T-helper 17 cell (primary cell): ENCODE measurements at regions not wholly inside any gene's neighbourhood (a gene's known extent, or its start where the extent isn't known, plus 50 kb on each side); places are given as distances from the start of the nearest gene placed in this dataset.

Source experiments
- ATAC-seq: fragments of 150-1000 bp; cut with Tn5 transposase; 2 replicates; pipeline ENCODE4 v1.10.0; 2021; ENCODE audit warnings: mild to moderate bottlenecking, moderate library complexity
- DNase-seq, 3 donors: peaks; one replicate each; pipeline versions ENCODE4 v3.0.0 to v3.0.0-alpha.2; 2020 to 2021
- H3K9me3 ChIP-seq: one replicate; pipeline ENCODE4 v1.7.0; 2013; ENCODE audit warnings: low read length, mild to moderate bottlenecking; ENCODE audit not compliant: control insufficient read depth, poor library complexity, severe bottlenecking
- H3K27ac Mint-ChIP-seq: one replicate; pipeline ENCODE4 v1.8.0; 2022; ENCODE audit warnings: mild to moderate bottlenecking, moderate library complexity, mixed read lengths
- H3K27me3 Mint-ChIP-seq: one replicate; pipeline ENCODE4 v1.8.0; 2022; ENCODE audit warnings: mixed read lengths
- H3K36me3 Mint-ChIP-seq: one replicate; pipeline ENCODE4 v1.8.0; 2022; ENCODE audit warnings: low read depth, mixed read lengths
- H3K4me1 Mint-ChIP-seq: one replicate; pipeline ENCODE4 v1.8.0; 2022; ENCODE audit warnings: mild to moderate bottlenecking, mixed read lengths
- H3K4me3 Mint-ChIP-seq: one replicate; pipeline ENCODE4 v1.8.0; 2022; ENCODE audit warnings: mild to moderate bottlenecking, moderate library complexity, mixed read lengths

GRCh38 chr14:85087201-85087600 is 442.7 kb upstream of the FLRT2 start:
- H3K27me3 Mint-ChIP-seq, result no peaks in the 10 kb centered on the region
- H3K36me3 Mint-ChIP-seq, result no peaks in the 10 kb centered on the region
- no peak overlapping the region for H3K4me3 Mint-ChIP-seq
- H3K27ac Mint-ChIP-seq, result no peak overlapping the region
- H3K4me1 Mint-ChIP-seq, result no peaks in the 10 kb centered on the region
- H3K9me3 ChIP-seq, result peaks cover 3% of the 10 kb centered on the region
- no peak for DNase-seq
- no peak for ATAC-seq

GRCh38 chr14:85088192-85088591 is 441.8 kb upstream of the FLRT2 start:
- Mint-ChIP-seq H3K27ac (no peak overlapping the region), H3K27me3 (no peaks in the 10 kb centered on the region), H3K36me3 (no peaks in the 10 kb centered on the region), H3K4me3 (no peak overlapping the region), H3K4me1 (no peaks in the 10 kb centered on the region)
- DNase-seq (no peak), ATAC-seq (no peak)
- peaks cover 3% of the 10 kb centered on the region for H3K9me3 ChIP-seq

GRCh38 chr14:85090681-85091080 is 439.3 kb upstream of the FLRT2 start:
- Mint-ChIP-seq H3K4me3 (no peak overlapping the region), H3K27me3 (no peaks in the 10 kb centered on the region), H3K4me1 (no peaks in the 10 kb centered on the region), H3K36me3 (no peaks in the 10 kb centered on the region), H3K27ac (no peak overlapping the region)
- ATAC-seq (no peak), DNase-seq (no peak)
- peaks cover 3% of the 10 kb centered on the region for H3K9me3 ChIP-seq

- H3K27me3 Mint-ChIP-seq, result no peaks in the 10 kb centered on the region
- DNase-seq (no peak), ATAC-seq (no peak)
- no peaks in the 10 kb centered on the region for H3K9me3 ChIP-seq
- H3K4me1 Mint-ChIP-seq, result no peaks in the 10 kb centered on the region
- H3K36me3 Mint-ChIP-seq, result no peaks in the 10 kb centered on the region
- H3K4me3 Mint-ChIP-seq, result no peak overlapping the region
- no peak overlapping the region for H3K27ac Mint-ChIP-seq
Observed at GRCh38 chr14:85093631-85094330, 436.2 kb upstream of the FLRT2 start.

GRCh38 chr14:85102591-85102990 is 427.4 kb upstream of the FLRT2 start:
- H3K9me3 ChIP-seq, result no peaks in the 10 kb centered on the region
- no peaks in the 10 kb centered on the region for H3K27me3 Mint-ChIP-seq
- no peak for DNase-seq
- no peaks in the 10 kb centered on the region for H3K36me3 Mint-ChIP-seq
- ATAC-seq, result no peak
- H3K4me1 Mint-ChIP-seq, result no peaks in the 10 kb centered on the region
- no peak overlapping the region for H3K4me3 Mint-ChIP-seq
- no peak overlapping the region for H3K27ac Mint-ChIP-seq

- H3K4me3 Mint-ChIP-seq, result no peak overlapping the region
- H3K27ac Mint-ChIP-seq, result no peak overlapping the region
- H3K9me3 ChIP-seq, result no peaks in the 10 kb centered on the region
- ATAC-seq, result no peak
- H3K36me3 Mint-ChIP-seq, result no peaks in the 10 kb centered on the region
- no peaks in the 10 kb centered on the region for H3K27me3 Mint-ChIP-seq
- no peak for DNase-seq
- H3K4me1 Mint-ChIP-seq, result no peaks in the 10 kb centered on the region
Observed at GRCh38 chr14:85106506-85106905, 423.4 kb upstream of the FLRT2 start.

GRCh38 chr14:85112762-85113161 is 417.2 kb upstream of the FLRT2 start:
- H3K27ac Mint-ChIP-seq, result no peak overlapping the region
- H3K27me3 Mint-ChIP-seq, result no peaks in the 10 kb centered on the region
- no peak for ATAC-seq

GRCh38 chr14:85115921-85116320 is 414.0 kb upstream of the FLRT2 start:
- Mint-ChIP-seq H3K27me3 (no peaks in the 10 kb centered on the region), H3K36me3 (no peaks in the 10 kb centered on the region), H3K4me3 (no peak overlapping the region), H3K4me1 (no peaks in the 10 kb centered on the region), H3K27ac (no peak overlapping the region)
- no peaks in the 10 kb centered on the region for H3K9me3 ChIP-seq
- DNase-seq (no peak), ATAC-seq (no peak)

More at GRCh38 chr14:85112762-85113161, 417.2 kb upstream of the FLRT2 start:
- no peak for DNase-seq
- Mint-ChIP-seq H3K4me1 (no peaks in the 10 kb centered on the region), H3K36me3 (no peaks in the 10 kb centered on the region), H3K4me3 (no peak overlapping the region)
- H3K9me3 ChIP-seq, result no peaks in the 10 kb centered on the region

GRCh38 chr14:85118274-85118673 is 411.7 kb upstream of the FLRT2 start:
- no peaks in the 10 kb centered on the region for H3K9me3 ChIP-seq
- ATAC-seq (no peak), DNase-seq (no peak)
- no peak overlapping the region for H3K27ac Mint-ChIP-seq
- H3K4me3 Mint-ChIP-seq, result no peak overlapping the region
- no peaks in the 10 kb centered on the region for H3K27me3 Mint-ChIP-seq
- H3K4me1 Mint-ChIP-seq, result no peaks in the 10 kb centered on the region
- H3K36me3 Mint-ChIP-seq, result no peaks in the 10 kb centered on the region

- H3K36me3 Mint-ChIP-seq, result no peaks in the 10 kb centered on the region
- ATAC-seq, result no peak
- H3K4me1 Mint-ChIP-seq, result no peaks in the 10 kb centered on the region
- no peak for DNase-seq
- H3K9me3 ChIP-seq, result no peaks in the 10 kb centered on the region
- no peak overlapping the region for H3K4me3 Mint-ChIP-seq
- no peaks in the 10 kb centered on the region for H3K27me3 Mint-ChIP-seq
- no peak overlapping the region for H3K27ac Mint-ChIP-seq
Observed at GRCh38 chr14:85122690-85123089, 407.3 kb upstream of the FLRT2 start.

- H3K9me3 ChIP-seq, result no peaks in the 10 kb centered on the region
- no peak overlapping the region for H3K27ac Mint-ChIP-seq
- H3K4me3 Mint-ChIP-seq, result no peak overlapping the region
- H3K4me1 Mint-ChIP-seq, result no peaks in the 10 kb centered on the region
- no peaks in the 10 kb centered on the region for H3K27me3 Mint-ChIP-seq
- no peak for DNase-seq
- no peaks in the 10 kb centered on the region for H3K36me3 Mint-ChIP-seq
- no peak for ATAC-seq
Observed at GRCh38 chr14:85123755-85124154, 406.2 kb upstream of the FLRT2 start.

- no peaks in the 10 kb centered on the region for H3K27me3 Mint-ChIP-seq
- H3K27ac Mint-ChIP-seq, result no peak overlapping the region
- H3K9me3 ChIP-seq, result no peaks in the 10 kb centered on the region
- H3K4me1 Mint-ChIP-seq, result no peaks in the 10 kb centered on the region
- H3K4me3 Mint-ChIP-seq, result no peak overlapping the region
- no peak for DNase-seq
- H3K36me3 Mint-ChIP-seq, result no peaks in the 10 kb centered on the region
- ATAC-seq, result no peak
Observed at GRCh38 chr14:85124631-85125290, 405.2 kb upstream of the FLRT2 start.

GRCh38 chr14:85125291-85125670 is 404.7 kb upstream of the FLRT2 start:
- ATAC-seq (no peak), DNase-seq (no peak)
- Mint-ChIP-seq H3K4me1 (no peaks in the 10 kb centered on the region), H3K4me3 (no peak overlapping the region), H3K27ac (no peak overlapping the region), H3K36me3 (no peaks in the 10 kb centered on the region), H3K27me3 (no peaks in the 10 kb centered on the region)
- H3K9me3 ChIP-seq, result no peaks in the 10 kb centered on the region

GRCh38 chr14:85129921-85130320 is 400.0 kb upstream of the FLRT2 start:
- H3K27me3 Mint-ChIP-seq, result no peaks in the 10 kb centered on the region
- ATAC-seq, result no peak
- no peaks in the 10 kb centered on the region for H3K4me1 Mint-ChIP-seq
- no peak for DNase-seq
- no peaks in the 10 kb centered on the region for H3K9me3 ChIP-seq
- no peaks in the 10 kb centered on the region for H3K36me3 Mint-ChIP-seq
- no peak overlapping the region for H3K27ac Mint-ChIP-seq
- no peak overlapping the region for H3K4me3 Mint-ChIP-seq
